Activated naive CD4-positive, alpha-beta T cell treated with anti-CD3 and anti-CD28 coated beads, Interleukin-2, amount 50 U/mL, for 24 hours (primary cell): ENCODE measurements at regions not wholly inside any gene's neighbourhood (a gene's known extent, or its start where the extent isn't known, plus 50 kb on each side); places are given as distances from the start of the nearest gene placed in this dataset.

Source experiments
- H3K27ac Mint-ChIP-seq: one replicate; pipeline ENCODE4 v1.8.0; 2021; ENCODE audit warnings: mild to moderate bottlenecking, mixed read lengths
- H3K27me3 Mint-ChIP-seq: one replicate; pipeline ENCODE4 v1.8.0; 2021; ENCODE audit warnings: mixed read lengths
- H3K36me3 Mint-ChIP-seq: one replicate; pipeline ENCODE4 v1.8.0; 2021; ENCODE audit warnings: mixed read lengths
- H3K4me1 Mint-ChIP-seq: one replicate; pipeline ENCODE4 v1.8.0; 2021; ENCODE audit warnings: mixed read lengths
- H3K4me3 Mint-ChIP-seq: one replicate; pipeline ENCODE4 v1.8.0; 2021; ENCODE audit warnings: mild to moderate bottlenecking, mixed read lengths
- H3K9me3 Mint-ChIP-seq: one replicate; pipeline ENCODE4 v1.8.0; 2021; ENCODE audit warnings: mixed read lengths

- no peaks in the 10 kb centered on the region for H3K4me1 Mint-ChIP-seq
- H3K27ac Mint-ChIP-seq = no peak overlapping the region
- no peaks in the 10 kb centered on the region for H3K36me3 Mint-ChIP-seq
- no peaks in the 10 kb centered on the region for H3K27me3 Mint-ChIP-seq
- no peaks in the 10 kb centered on the region for H3K9me3 Mint-ChIP-seq
- H3K4me3 Mint-ChIP-seq = no peak overlapping the region
These were observed 50.7 kb upstream of the NOCT start for GRCh38 chr4:138964716-138965426.

GRCh38 chr4:138963412-138963811 is 52.2 kb upstream of the NOCT start:
- peaks cover 1% of the 10 kb centered on the region for H3K4me1 Mint-ChIP-seq
- no peak overlapping the region for H3K27ac Mint-ChIP-seq
- no peaks in the 10 kb centered on the region for H3K9me3 Mint-ChIP-seq
- no peaks in the 10 kb centered on the region for H3K36me3 Mint-ChIP-seq
- H3K4me3 Mint-ChIP-seq = no peak overlapping the region
- H3K27me3 Mint-ChIP-seq = peaks cover 1% of the 10 kb centered on the region

- peaks cover 3% of the 10 kb centered on the region for H3K4me1 Mint-ChIP-seq
- no peak overlapping the region for H3K27ac Mint-ChIP-seq
- no peaks in the 10 kb centered on the region for H3K9me3 Mint-ChIP-seq
- no peaks in the 10 kb centered on the region for H3K36me3 Mint-ChIP-seq
- H3K4me3 Mint-ChIP-seq = no peak overlapping the region
- peaks cover 1% of the 10 kb centered on the region for H3K27me3 Mint-ChIP-seq
These were observed 53.9 kb upstream of the NOCT start for GRCh38 chr4:138961664-138962063.

GRCh38 chr4:138961129-138961528 is 54.5 kb upstream of the NOCT start:
- H3K9me3 Mint-ChIP-seq = no peaks in the 10 kb centered on the region
- peaks cover 3% of the 10 kb centered on the region for H3K4me1 Mint-ChIP-seq

GRCh38 chr4:138960175-138960710 is 55.3 kb upstream of the NOCT start:
- Mint-ChIP-seq H3K9me3 (no peaks in the 10 kb centered on the region), H3K27me3 (peaks cover 1% of the 10 kb centered on the region), H3K27ac (no peak overlapping the region), H3K36me3 (no peaks in the 10 kb centered on the region), H3K4me1 (peaks cover 3% of the 10 kb centered on the region), H3K4me3 (no peak overlapping the region)

More at GRCh38 chr4:138961129-138961528, 54.5 kb upstream of the NOCT start:
- peaks cover 1% of the 10 kb centered on the region for H3K27me3 Mint-ChIP-seq
- H3K36me3 Mint-ChIP-seq = no peaks in the 10 kb centered on the region
- no peak overlapping the region for H3K4me3 Mint-ChIP-seq
- no peak overlapping the region for H3K27ac Mint-ChIP-seq

GRCh38 chr4:138959097-138959815 is 56.3 kb upstream of the NOCT start:
- Mint-ChIP-seq H3K4me1 (peaks cover 3% of the 10 kb centered on the region), H3K4me3 (no peak overlapping the region)

GRCh38 chr4:138958519-138958918 is 57.1 kb upstream of the NOCT start:
- H3K4me3 Mint-ChIP-seq = no peak overlapping the region
- peaks cover 3% of the 10 kb centered on the region for H3K4me1 Mint-ChIP-seq
- no peaks in the 10 kb centered on the region for H3K36me3 Mint-ChIP-seq
- no peaks in the 10 kb centered on the region for H3K9me3 Mint-ChIP-seq
- no peak overlapping the region for H3K27ac Mint-ChIP-seq
- peaks cover 2% of the 10 kb centered on the region for H3K27me3 Mint-ChIP-seq

More at GRCh38 chr4:138959097-138959815, 56.3 kb upstream of the NOCT start:
- peaks cover 2% of the 10 kb centered on the region for H3K27me3 Mint-ChIP-seq
- no peaks in the 10 kb centered on the region for H3K9me3 Mint-ChIP-seq
- no peak overlapping the region for H3K27ac Mint-ChIP-seq
- no peaks in the 10 kb centered on the region for H3K36me3 Mint-ChIP-seq

GRCh38 chr4:138957302-138957701 is 58.3 kb upstream of the NOCT start:
- no peak overlapping the region for H3K27ac Mint-ChIP-seq
- H3K4me1 Mint-ChIP-seq = peaks cover 3% of the 10 kb centered on the region
- H3K4me3 Mint-ChIP-seq = no peak overlapping the region
- H3K27me3 Mint-ChIP-seq = peaks cover 2% of the 10 kb centered on the region
- no peaks in the 10 kb centered on the region for H3K9me3 Mint-ChIP-seq
- no peaks in the 10 kb centered on the region for H3K36me3 Mint-ChIP-seq

- H3K9me3 Mint-ChIP-seq = no peaks in the 10 kb centered on the region
- peaks cover 2% of the 10 kb centered on the region for H3K27me3 Mint-ChIP-seq
- H3K4me1 Mint-ChIP-seq = peaks cover 3% of the 10 kb centered on the region
- H3K4me3 Mint-ChIP-seq = no peak overlapping the region
- H3K27ac Mint-ChIP-seq = no peak overlapping the region
- H3K36me3 Mint-ChIP-seq = no peaks in the 10 kb centered on the region
These were observed 61.2 kb upstream of the NOCT start for GRCh38 chr4:138954428-138954827.

GRCh38 chr4:138953961-138954371 is 61.6 kb upstream of the NOCT start:
- H3K27me3 Mint-ChIP-seq = peaks cover 2% of the 10 kb centered on the region
- no peak overlapping the region for H3K27ac Mint-ChIP-seq
- peaks cover 3% of the 10 kb centered on the region for H3K4me1 Mint-ChIP-seq
- H3K36me3 Mint-ChIP-seq = no peaks in the 10 kb centered on the region
- no peak overlapping the region for H3K4me3 Mint-ChIP-seq
- no peaks in the 10 kb centered on the region for H3K9me3 Mint-ChIP-seq

GRCh38 chr4:138952411-138952810 is 63.2 kb upstream of the NOCT start:
- Mint-ChIP-seq H3K4me3 (no peak overlapping the region), H3K36me3 (no peaks in the 10 kb centered on the region), H3K9me3 (no peaks in the 10 kb centered on the region), H3K4me1 (no peaks in the 10 kb centered on the region), H3K27ac (no peak overlapping the region), H3K27me3 (peaks cover 1% of the 10 kb centered on the region)

GRCh38 chr4:138951764-138952163 is 63.8 kb upstream of the NOCT start:
- H3K4me3 Mint-ChIP-seq = no peak overlapping the region
- no peak overlapping the region for H3K27ac Mint-ChIP-seq
- H3K9me3 Mint-ChIP-seq = no peaks in the 10 kb centered on the region
- H3K4me1 Mint-ChIP-seq = no peaks in the 10 kb centered on the region
- no peaks in the 10 kb centered on the region for H3K36me3 Mint-ChIP-seq
- peaks cover 1% of the 10 kb centered on the region for H3K27me3 Mint-ChIP-seq

- H3K36me3 Mint-ChIP-seq = no peaks in the 10 kb centered on the region
- H3K27ac Mint-ChIP-seq = no peak overlapping the region
- no peak overlapping the region for H3K4me3 Mint-ChIP-seq
- H3K9me3 Mint-ChIP-seq = no peaks in the 10 kb centered on the region
- peaks cover 1% of the 10 kb centered on the region for H3K27me3 Mint-ChIP-seq
- H3K4me1 Mint-ChIP-seq = no peaks in the 10 kb centered on the region
These were observed 65.7 kb upstream of the NOCT start for GRCh38 chr4:138949866-138950265.

- Mint-ChIP-seq H3K9me3 (no peaks in the 10 kb centered on the region), H3K4me3 (no peak overlapping the region), H3K4me1 (no peaks in the 10 kb centered on the region), H3K27me3 (no peaks in the 10 kb centered on the region), H3K36me3 (no peaks in the 10 kb centered on the region), H3K27ac (no peak overlapping the region)
These were observed 66.7 kb upstream of the NOCT start for GRCh38 chr4:138948918-138949317.

GRCh38 chr4:138946306-138946705 is 69.3 kb upstream of the NOCT start:
- Mint-ChIP-seq H3K9me3 (no peaks in the 10 kb centered on the region), H3K27me3 (no peaks in the 10 kb centered on the region), H3K4me3 (no peak overlapping the region), H3K36me3 (no peaks in the 10 kb centered on the region), H3K27ac (no peak overlapping the region), H3K4me1 (no peaks in the 10 kb centered on the region)

GRCh38 chr4:138945840-138946239 is 69.7 kb upstream of the NOCT start:
- H3K36me3 Mint-ChIP-seq = no peaks in the 10 kb centered on the region
- no peaks in the 10 kb centered on the region for H3K27me3 Mint-ChIP-seq
- no peak overlapping the region for H3K27ac Mint-ChIP-seq
- no peaks in the 10 kb centered on the region for H3K4me1 Mint-ChIP-seq
- no peaks in the 10 kb centered on the region for H3K9me3 Mint-ChIP-seq
- H3K4me3 Mint-ChIP-seq = no peak overlapping the region
